Stimulated activated memory B cell treated with anti-CD40 and anti-IgM and Interleukin-4, amounts not matched to agents 10 μg/mL and 1 μg/mL and 100 μg/mL, for 72 hours (primary cell): ENCODE measurements at regions not wholly inside any gene's neighbourhood (a gene's known extent, or its start where the extent isn't known, plus 50 kb on each side); places are given as distances from the start of the nearest gene placed in this dataset.
A peak's percentile ranks its signal among the peaks of the same experiment; 100 is the strongest.

Experiments used
- ATAC-seq: fragments of 150-1000 bp; cut with Tn5 transposase; 2 replicates; pipeline ENCODE4 v1.10.0; 2021
- H3K27ac Mint-ChIP-seq: one replicate; pipeline ENCODE4 v1.8.0; 2022; ENCODE audit warnings: mild to moderate bottlenecking, mixed read lengths
- H3K27me3 Mint-ChIP-seq: one replicate; pipeline ENCODE4 v1.8.0; 2022; ENCODE audit warnings: mixed read lengths
- H3K36me3 Mint-ChIP-seq: one replicate; pipeline ENCODE4 v1.8.0; 2022; ENCODE audit warnings: mixed read lengths
- H3K4me1 Mint-ChIP-seq: one replicate; pipeline ENCODE4 v1.8.0; 2022; ENCODE audit warnings: mixed read lengths
- H3K4me3 Mint-ChIP-seq: one replicate; pipeline ENCODE4 v1.8.0; 2022; ENCODE audit warnings: mild to moderate bottlenecking, moderate library complexity, mixed read lengths
- H3K9me3 Mint-ChIP-seq: one replicate; pipeline ENCODE4 v1.8.0; 2022; ENCODE audit warnings: mixed read lengths

- H3K4me3 Mint-ChIP-seq: no peak overlapping the region
- peaks cover 3% of the 10 kb centered on the region for H3K9me3 Mint-ChIP-seq
- ATAC-seq: no peak
- peaks cover 9% of the 10 kb centered on the region for H3K27me3 Mint-ChIP-seq
- H3K27ac Mint-ChIP-seq: no peak overlapping the region
- H3K36me3 Mint-ChIP-seq: no peaks in the 10 kb centered on the region
- no peaks in the 10 kb centered on the region for H3K4me1 Mint-ChIP-seq
Measured at GRCh38 chr19:32252333-32252669, 93.1 kb upstream of the ZNF507 start.

- Mint-ChIP-seq H3K27ac (no peak overlapping the region), H3K9me3 (peaks cover 4% of the 10 kb centered on the region), H3K36me3 (no peaks in the 10 kb centered on the region), H3K4me1 (no peaks in the 10 kb centered on the region), H3K4me3 (no peak overlapping the region), H3K27me3 (peaks cover 9% of the 10 kb centered on the region)
- ATAC-seq: no peak
Measured at GRCh38 chr19:32253683-32254508, 91.5 kb upstream of the ZNF507 start.

- Mint-ChIP-seq H3K9me3 (peaks cover 10% of the 10 kb centered on the region), H3K4me1 (no peaks in the 10 kb centered on the region), H3K27me3 (peaks cover 9% of the 10 kb centered on the region)
Measured at GRCh38 chr19:32254509-32254890, 90.9 kb upstream of the ZNF507 start.

GRCh38 chr19:32255536-32256295 lies 89.7 kb upstream of the ZNF507 start:
- Mint-ChIP-seq H3K9me3 (peaks cover 11% of the 10 kb centered on the region), H3K4me1 (no peaks in the 10 kb centered on the region), H3K36me3 (no peaks in the 10 kb centered on the region), H3K27ac (no peak overlapping the region), H3K27me3 (peaks cover 9% of the 10 kb centered on the region), H3K4me3 (no peak overlapping the region)
- ATAC-seq: no peak

More at GRCh38 chr19:32254509-32254890, 90.9 kb upstream of the ZNF507 start:
- Mint-ChIP-seq H3K4me3 (no peak overlapping the region), H3K36me3 (no peaks in the 10 kb centered on the region), H3K27ac (no peak overlapping the region)
- ATAC-seq: no peak

GRCh38 chr19:32256341-32256975 lies 89.0 kb upstream of the ZNF507 start:
- no peak for ATAC-seq
- peaks cover 11% of the 10 kb centered on the region for H3K9me3 Mint-ChIP-seq
- no peak overlapping the region for H3K27ac Mint-ChIP-seq
- H3K4me1 Mint-ChIP-seq: no peaks in the 10 kb centered on the region
- no peak overlapping the region for H3K4me3 Mint-ChIP-seq
- H3K27me3 Mint-ChIP-seq: peaks cover 9% of the 10 kb centered on the region
- no peaks in the 10 kb centered on the region for H3K36me3 Mint-ChIP-seq

DNA sequence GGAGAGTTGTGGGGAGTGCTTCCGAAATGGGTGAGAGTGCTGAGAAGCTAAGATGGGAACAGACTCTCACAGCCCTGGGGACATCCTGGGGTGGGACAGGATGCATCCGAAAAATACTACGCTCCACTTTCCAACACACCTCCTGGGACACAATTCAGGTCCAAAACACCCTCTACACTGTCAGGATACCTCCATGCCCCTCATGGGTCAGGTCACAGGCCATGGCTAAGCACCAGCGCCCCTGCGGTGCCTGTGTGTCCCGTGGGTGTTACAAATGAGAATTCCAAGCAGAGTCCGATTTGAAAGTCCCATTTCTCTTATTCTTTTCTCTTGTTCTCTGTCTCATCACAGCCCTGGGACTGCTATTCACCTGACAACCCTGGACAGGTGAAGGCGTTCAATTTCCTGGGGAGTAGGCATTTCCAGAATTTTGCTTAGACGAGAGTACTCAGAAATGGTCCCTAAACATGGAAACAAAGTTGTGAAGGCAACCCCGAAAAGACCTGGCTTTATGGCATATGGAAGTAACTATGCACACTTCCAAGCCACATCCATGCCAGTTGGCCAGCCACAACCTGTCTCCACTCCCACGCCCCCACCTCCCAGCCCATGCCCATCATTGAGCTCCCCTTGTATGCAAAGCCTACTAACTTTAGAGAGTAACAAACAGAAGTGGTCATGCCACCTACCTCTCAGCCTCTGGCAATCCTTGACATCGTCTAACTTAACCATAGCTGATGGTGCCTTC lies 87.9 kb upstream of the ZNF507 start:
- peaks cover 9% of the 10 kb centered on the region for H3K9me3 Mint-ChIP-seq
- no peaks in the 10 kb centered on the region for H3K4me1 Mint-ChIP-seq
- no peak overlapping the region for H3K4me3 Mint-ChIP-seq
- H3K36me3 Mint-ChIP-seq: no peaks in the 10 kb centered on the region
- H3K27me3 Mint-ChIP-seq: peaks cover 9% of the 10 kb centered on the region
- no peak overlapping the region for H3K27ac Mint-ChIP-seq
- no peak for ATAC-seq

DNA sequence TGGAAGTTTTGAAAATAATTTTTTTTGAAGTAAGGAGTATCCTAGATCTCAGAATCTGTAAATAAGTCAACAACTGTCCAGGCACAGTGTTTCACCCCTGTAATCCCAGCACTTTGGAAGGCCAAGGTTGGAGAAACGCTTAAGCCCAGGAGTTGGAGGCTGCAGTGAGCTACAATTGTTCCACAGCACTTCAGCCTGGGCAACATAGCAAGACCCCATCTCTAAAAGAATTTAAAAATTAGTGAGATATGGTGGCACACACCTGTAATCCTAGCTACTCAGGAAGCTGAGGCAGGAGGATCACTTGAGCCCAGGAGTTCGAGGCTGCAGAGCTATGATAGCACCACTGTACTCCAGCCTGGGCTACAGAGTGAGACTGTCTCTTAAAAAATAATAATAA lies 87.2 kb upstream of the ZNF507 start:
- H3K27ac Mint-ChIP-seq: no peak overlapping the region
- no peaks in the 10 kb centered on the region for H3K4me1 Mint-ChIP-seq
- H3K9me3 Mint-ChIP-seq: peaks cover 12% of the 10 kb centered on the region
- peaks cover 9% of the 10 kb centered on the region for H3K27me3 Mint-ChIP-seq
- H3K36me3 Mint-ChIP-seq: no peaks in the 10 kb centered on the region
- no peak overlapping the region for H3K4me3 Mint-ChIP-seq
- no peak for ATAC-seq

- Mint-ChIP-seq H3K4me1 (no peaks in the 10 kb centered on the region), H3K27me3 (peaks cover 13% of the 10 kb centered on the region), H3K9me3 (peaks cover 5% of the 10 kb centered on the region), H3K36me3 (no peaks in the 10 kb centered on the region), H3K4me3 (no peak overlapping the region), H3K27ac (no peak overlapping the region)
- no peak for ATAC-seq
Measured at GRCh38 chr19:32264568-32264967, 80.8 kb upstream of the ZNF507 start.

DNA sequence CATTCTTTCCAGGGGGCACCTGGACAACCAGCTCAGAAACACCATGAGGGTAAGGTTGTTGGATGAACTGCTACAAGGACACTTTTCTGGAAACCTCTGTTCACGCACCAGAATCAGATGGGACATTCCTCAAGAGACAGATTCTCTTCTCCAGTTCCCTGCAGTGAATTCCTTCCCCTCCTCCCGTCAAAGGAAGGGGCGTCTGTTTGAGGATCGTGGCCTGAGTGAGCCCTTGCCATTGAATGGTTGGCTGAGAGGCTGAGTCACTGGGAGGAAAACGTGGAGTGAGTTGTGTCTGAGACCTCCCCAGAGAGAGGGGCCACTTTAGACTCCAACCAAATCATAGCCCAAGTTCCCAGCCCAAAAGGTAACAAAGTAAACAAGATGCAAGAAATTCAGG lies 79.4 kb upstream of the ZNF507 start:
- no peaks in the 10 kb centered on the region for H3K36me3 Mint-ChIP-seq
- H3K4me3 Mint-ChIP-seq: no peak overlapping the region
- peaks cover 8% of the 10 kb centered on the region for H3K9me3 Mint-ChIP-seq
- no peaks in the 10 kb centered on the region for H3K4me1 Mint-ChIP-seq
- ATAC-seq: no peak
- peaks cover 15% of the 10 kb centered on the region for H3K27me3 Mint-ChIP-seq
- no peak overlapping the region for H3K27ac Mint-ChIP-seq

- H3K4me3 Mint-ChIP-seq: no peak overlapping the region
- peaks cover 15% of the 10 kb centered on the region for H3K27me3 Mint-ChIP-seq
- H3K27ac Mint-ChIP-seq: no peak overlapping the region
- no peaks in the 10 kb centered on the region for H3K36me3 Mint-ChIP-seq
- H3K9me3 Mint-ChIP-seq: peaks cover 8% of the 10 kb centered on the region
- ATAC-seq: no peak
- no peaks in the 10 kb centered on the region for H3K4me1 Mint-ChIP-seq
Measured at GRCh38 chr19:32266460-32266859, 79.0 kb upstream of the ZNF507 start.

- H3K27ac Mint-ChIP-seq: no peak overlapping the region
- H3K4me1 Mint-ChIP-seq: no peaks in the 10 kb centered on the region
- no peak for ATAC-seq
- H3K9me3 Mint-ChIP-seq: peaks cover 4% of the 10 kb centered on the region
- peaks cover 15% of the 10 kb centered on the region for H3K27me3 Mint-ChIP-seq
- no peaks in the 10 kb centered on the region for H3K36me3 Mint-ChIP-seq
- no peak overlapping the region for H3K4me3 Mint-ChIP-seq
Measured at GRCh38 chr19:32268381-32268780, 77.0 kb upstream of the ZNF507 start.

DNA sequence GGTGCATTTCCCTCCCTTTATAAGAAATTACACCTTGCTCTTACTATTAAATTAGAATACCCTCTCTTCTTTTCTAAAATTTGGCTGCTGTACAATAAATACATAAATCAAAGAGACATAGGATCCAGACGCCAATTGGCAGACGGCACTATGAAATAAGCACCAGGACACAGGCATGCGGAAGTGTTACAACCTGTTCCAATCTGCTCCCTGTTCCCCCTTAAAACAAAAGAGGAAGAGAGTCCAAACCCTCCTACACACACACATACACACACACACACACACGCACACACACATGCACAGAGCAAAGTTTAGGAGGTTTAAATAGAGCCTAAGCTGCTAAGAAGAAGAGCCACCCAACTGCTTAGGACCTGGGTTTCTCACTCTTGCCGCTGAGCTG lies 75.6 kb upstream of the ZNF507 start:
- peaks cover 19% of the 10 kb centered on the region for H3K27me3 Mint-ChIP-seq
- no peak for ATAC-seq
- no peak overlapping the region for H3K4me3 Mint-ChIP-seq
- H3K9me3 Mint-ChIP-seq: peaks cover 12% of the 10 kb centered on the region
- H3K27ac Mint-ChIP-seq: no peak overlapping the region
- H3K36me3 Mint-ChIP-seq: no peaks in the 10 kb centered on the region
- H3K4me1 Mint-ChIP-seq: no peaks in the 10 kb centered on the region

DNA sequence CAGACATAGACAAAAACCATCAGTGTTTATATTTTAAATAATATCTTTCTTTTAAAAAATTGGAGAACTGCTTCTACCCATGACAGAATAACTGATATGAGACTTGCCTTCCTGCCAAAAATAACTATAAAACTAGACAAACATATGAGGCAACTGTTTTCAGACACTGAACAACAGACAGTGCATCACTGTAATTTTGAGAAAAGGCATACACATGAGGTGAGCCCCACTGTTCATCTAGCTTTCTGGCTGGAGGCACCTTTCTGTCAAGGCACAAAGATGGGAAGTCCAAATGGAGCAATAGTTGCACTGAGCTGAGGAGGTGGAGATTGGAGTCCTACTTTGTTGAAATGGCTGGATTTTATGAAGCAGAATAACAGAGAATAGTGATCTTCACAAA lies 71.9 kb upstream of the ZNF507 start:
- no peak overlapping the region for H3K27ac Mint-ChIP-seq
- no peaks in the 10 kb centered on the region for H3K36me3 Mint-ChIP-seq
- no peak for ATAC-seq
- H3K27me3 Mint-ChIP-seq: peaks cover 20% of the 10 kb centered on the region
- no peaks in the 10 kb centered on the region for H3K4me1 Mint-ChIP-seq
- no peak overlapping the region for H3K4me3 Mint-ChIP-seq
- H3K9me3 Mint-ChIP-seq: peaks cover 14% of the 10 kb centered on the region

DNA sequence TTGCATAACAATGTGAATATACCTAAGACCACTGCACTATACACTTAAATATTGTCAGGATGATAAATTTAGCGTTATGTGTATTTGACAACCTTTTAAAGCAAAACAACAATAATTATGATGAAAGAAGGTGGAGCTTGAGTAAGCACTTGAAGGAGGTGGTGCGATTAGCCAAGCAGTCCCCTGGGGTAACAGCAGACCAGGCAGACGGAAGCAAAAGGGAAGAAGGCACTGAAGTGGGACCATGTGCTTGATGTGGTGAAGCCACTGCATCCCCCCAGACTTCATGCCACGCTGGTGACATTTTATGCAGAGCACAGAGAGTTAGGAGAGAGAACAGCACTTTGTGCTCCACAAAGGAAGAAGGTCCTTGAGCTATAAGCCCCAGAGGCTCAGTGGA lies 58.3 kb upstream of the ZNF507 start:
- no peak overlapping the region for H3K27ac Mint-ChIP-seq
- peaks cover 42% of the 10 kb centered on the region for H3K27me3 Mint-ChIP-seq
- H3K4me3 Mint-ChIP-seq: no peak overlapping the region
- H3K4me1 Mint-ChIP-seq: peaks cover 8% of the 10 kb centered on the region
- H3K9me3 Mint-ChIP-seq: peaks cover 5% of the 10 kb centered on the region
- no peaks in the 10 kb centered on the region for H3K36me3 Mint-ChIP-seq
- peak; percentile 75 for ATAC-seq

GRCh38 chr19:32287811-32288227 lies 57.6 kb upstream of the ZNF507 start:
- H3K9me3 Mint-ChIP-seq: peaks cover 5% of the 10 kb centered on the region
- H3K36me3 Mint-ChIP-seq: no peaks in the 10 kb centered on the region
- H3K27ac Mint-ChIP-seq: no peak overlapping the region
- peaks cover 41% of the 10 kb centered on the region for H3K27me3 Mint-ChIP-seq
- H3K4me3 Mint-ChIP-seq: no peak overlapping the region
- ATAC-seq: no peak
- H3K4me1 Mint-ChIP-seq: peaks cover 8% of the 10 kb centered on the region
